AG08395 (cell line): ENCODE measurements at regions not wholly inside any gene's neighbourhood (a gene's known extent, or its start where the extent isn't known, plus 50 kb on each side); places are given as distances from the start of the nearest gene placed in this dataset.
"Not testable (repeated sequence)": the region's sequence is repeated elsewhere in the genome, so short reads cannot be mapped to it uniquely, and the experiment has no call there.

Experiments used
- DNase-seq: peaks from one replicate; pipeline ENCODE4 v3.0.0; 2012; ENCODE audit warnings: mixed read lengths, low spot score

GRCh38 chr7:69052-69451 lies 123.3 kb upstream of the FAM20C start:
- DNase-seq, result not testable (repeated sequence)

GRCh38 chr7:69499-70123 lies 122.8 kb upstream of the FAM20C start:
- DNase-seq, result not testable (repeated sequence)

DNA sequence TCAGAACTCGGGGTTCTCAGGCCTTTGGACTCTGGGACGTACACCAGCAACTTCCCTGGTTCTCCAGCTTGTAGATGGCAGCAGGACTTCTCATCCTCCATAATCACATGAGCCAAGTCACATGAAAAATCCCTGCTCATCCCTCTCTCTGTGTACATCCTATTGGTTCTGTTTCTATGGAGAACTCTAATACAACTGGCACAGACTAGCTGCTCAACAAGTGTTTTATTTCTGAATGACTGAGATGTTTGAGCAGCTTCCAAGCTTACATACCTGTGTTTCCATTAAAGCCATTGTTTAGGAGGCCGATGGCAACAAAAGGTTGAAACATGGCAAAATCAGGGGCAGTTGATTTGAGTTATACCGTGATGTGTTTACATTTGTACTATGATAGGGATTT lies 122.2 kb upstream of the FAM20C start:
- DNase-seq, result not testable (repeated sequence)

DNA sequence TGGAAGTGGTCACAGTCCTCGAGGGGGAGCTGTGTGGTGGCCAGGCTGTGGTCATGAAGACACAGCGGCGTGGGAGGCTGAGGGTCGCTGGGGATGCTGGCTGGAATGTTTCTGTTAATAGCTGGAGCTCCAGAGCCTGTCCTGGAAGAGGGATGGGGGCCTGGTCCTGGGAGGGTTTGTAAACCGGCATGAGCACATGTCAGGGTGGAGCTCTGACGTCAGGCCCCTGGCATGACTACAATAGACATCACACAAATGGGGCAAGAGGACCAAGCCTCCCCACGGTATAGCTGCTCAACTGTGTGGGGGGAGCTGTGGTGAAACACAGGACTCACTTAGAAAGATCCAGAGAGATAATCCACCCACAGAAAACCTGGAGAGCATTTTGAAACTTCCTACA lies 121.4 kb upstream of the FAM20C start:
- DNase-seq, result not testable (repeated sequence)

GRCh38 chr7:72266-73057 lies 119.9 kb upstream of the FAM20C start:
- not testable (repeated sequence) for DNase-seq

DNA sequence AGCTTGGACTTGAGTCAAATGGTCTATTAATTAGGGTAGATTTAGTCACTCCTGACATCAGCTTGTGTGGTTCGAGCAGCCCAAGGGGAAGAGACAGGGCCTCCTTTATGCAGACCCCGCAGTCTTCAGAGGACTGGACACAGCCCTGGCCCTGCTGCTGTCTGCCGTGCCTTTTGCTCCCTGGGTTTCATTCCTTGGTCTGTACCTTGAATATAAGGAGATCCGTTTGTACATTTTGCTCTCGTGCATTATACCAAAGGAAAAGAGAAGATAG lies 119.4 kb upstream of the FAM20C start:
- not testable (repeated sequence) for DNase-seq

- not testable (repeated sequence) for DNase-seq
Observed at GRCh38 chr7:74008-74540, 118.3 kb upstream of the FAM20C start.

DNA sequence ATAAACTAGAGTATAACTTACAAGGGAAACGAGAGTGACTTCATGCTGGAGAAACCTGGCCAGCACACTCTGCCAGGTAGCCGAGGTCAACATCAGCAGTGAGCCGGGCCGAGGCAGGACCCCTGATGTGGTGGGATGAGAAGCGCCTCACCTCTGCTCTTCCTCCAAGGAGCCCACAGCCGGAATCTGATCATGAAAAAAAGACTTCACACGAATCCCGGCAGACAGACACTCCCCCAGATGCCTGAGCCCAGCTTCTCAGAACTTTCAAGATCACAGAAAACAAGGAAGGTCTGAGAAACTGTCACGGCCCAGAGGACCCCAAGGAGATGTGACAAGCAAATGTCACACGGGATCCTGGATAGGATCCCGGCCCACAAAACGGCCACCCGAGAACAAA lies 116.9 kb upstream of the FAM20C start:
- not testable (repeated sequence) for DNase-seq

- not testable (repeated sequence) for DNase-seq
Observed at GRCh38 chr7:76202-76601, 116.2 kb upstream of the FAM20C start.

GRCh38 chr7:76829-77395 lies 115.5 kb upstream of the FAM20C start:
- not testable (repeated sequence) for DNase-seq

- not testable (repeated sequence) for DNase-seq
Observed at GRCh38 chr7:78862-79261, 113.5 kb upstream of the FAM20C start.

GRCh38 chr7:79400-80055 lies 112.8 kb upstream of the FAM20C start:
- DNase-seq, result not testable (repeated sequence)

DNA sequence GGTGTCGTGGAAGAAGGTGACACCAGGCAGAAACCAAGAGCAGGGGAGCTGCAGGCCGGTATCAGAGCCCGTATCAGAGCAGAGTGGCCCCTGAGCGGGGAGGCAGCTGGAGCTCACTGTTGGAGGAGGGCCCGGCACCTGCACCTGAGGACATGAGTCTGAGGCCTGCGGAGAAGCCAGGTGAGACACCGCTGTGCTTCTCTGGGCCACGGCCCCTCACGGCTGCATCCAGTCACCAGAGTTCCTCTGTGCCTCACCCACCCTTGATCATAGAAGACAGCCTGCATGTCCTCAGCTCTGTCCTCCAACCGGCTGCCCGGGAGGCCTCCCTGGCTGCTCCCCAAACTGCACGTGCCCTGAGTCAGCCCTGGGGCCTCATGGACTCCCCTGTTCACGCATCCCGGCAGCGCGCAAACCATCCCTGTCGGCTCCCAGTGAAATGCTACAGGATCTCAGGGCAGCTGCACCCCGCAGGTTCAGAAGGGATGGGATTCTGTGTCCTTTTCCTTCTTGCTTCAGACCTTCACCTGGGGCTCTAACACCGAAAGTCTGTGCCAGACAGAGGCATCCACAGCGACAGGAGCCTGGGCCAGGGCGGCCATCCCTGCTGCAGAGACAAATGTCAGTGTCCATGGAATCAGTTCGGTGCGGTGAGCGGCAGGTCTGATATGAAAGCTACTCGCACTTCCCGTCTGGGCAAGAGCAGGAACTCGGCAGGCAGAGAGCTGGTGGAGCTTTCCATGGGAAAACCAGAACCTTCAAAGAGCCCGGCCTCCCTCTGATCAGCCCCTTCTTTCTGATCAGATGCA lies 111.9 kb upstream of the FAM20C start:
- DNase-seq, result no peak

GRCh38 chr7:81068-81925 lies 111.1 kb upstream of the FAM20C start:
- DNase-seq, result no peak

- DNase-seq, result no peak
Observed at GRCh38 chr7:81926-82756, 110.2 kb upstream of the FAM20C start.

DNA sequence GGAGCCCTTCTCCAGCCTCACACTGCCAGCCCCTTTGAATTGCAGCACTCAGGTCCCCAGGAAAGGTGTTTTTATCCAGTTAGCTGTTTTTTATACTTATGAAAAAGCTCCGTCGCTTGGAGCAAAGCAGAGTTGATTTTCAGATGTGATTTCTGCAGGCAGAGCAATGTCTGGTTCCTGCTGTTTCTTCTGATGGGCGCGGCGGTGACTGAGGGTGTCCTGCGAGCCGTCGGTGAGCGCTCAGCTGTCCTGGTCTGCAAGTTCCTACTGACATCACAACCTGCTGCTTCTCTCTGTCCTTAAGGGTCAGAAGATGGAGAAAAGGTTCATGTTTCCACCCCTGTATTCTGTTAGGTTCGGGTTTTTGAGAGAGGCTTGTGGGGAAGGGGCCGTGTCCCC lies 109.6 kb upstream of the FAM20C start:
- DNase-seq, result no peak

GRCh38 chr7:83441-83840 lies 108.9 kb upstream of the FAM20C start:
- no peak for DNase-seq

DNA sequence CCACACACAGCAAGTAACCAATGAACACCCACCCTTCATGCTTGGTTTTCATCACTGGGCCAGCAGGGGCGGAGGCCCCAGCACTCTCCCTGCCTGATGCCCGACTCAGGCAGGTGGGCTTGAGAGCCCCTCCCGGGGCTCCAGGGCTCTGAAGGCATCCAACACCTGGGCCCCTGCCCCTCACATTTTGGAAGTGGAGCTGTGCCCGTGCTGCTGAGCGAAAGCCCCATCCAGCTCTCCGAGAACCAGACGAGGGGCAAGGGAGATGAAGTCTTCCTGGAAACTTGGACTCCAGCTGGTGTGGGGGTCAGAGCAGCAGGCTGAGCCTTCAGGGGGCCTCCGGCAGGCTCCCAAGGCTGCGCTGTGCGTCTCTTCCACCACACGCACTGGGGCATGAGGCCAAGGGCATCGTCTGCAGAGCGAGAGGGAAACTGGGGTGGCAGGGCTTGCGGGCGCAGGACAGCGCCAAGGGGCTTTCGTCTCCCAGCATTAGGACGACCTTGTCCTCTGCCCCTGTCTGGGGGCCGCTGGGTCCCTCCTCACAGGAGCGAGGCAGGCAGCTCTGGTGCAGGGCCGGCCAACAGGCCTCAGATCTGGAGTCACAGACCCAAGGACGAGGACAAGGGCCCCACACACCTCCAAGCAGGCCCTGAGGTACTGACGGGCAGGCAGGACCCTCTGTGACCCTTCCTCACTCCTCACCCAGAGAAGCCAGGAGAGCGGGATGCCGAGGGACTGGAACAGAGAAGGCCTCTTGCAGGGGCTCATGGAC lies 108.3 kb upstream of the FAM20C start:
- DNase-seq, result no peak

GRCh38 chr7:84633-85020 lies 107.7 kb upstream of the FAM20C start:
- no peak for DNase-seq
